SK-N-SH (cell line): ENCODE measurements at regions not wholly inside any gene's neighbourhood (a gene's known extent, or its start where the extent isn't known, plus 50 kb on each side); places are given as distances from the start of the nearest gene placed in this dataset.

Experiments used
- CTCF ChIA-PET: fragments of 300-600, 350-600 bp; formaldehyde crosslinking; extraction: SDS; loops from one replicate; lab custom pipeline; 2021; lab: Yijun Ruan, JAX
- POLR2A ChIA-PET: fragments of 350-600 bp; sonication (Branson Sonifier 250); formaldehyde crosslinking; extraction: SDS; loops from one replicate; lab custom pipeline; 2020; ENCODE audit warnings: antibody characterized with exemption, inconsistent platforms; lab: Yijun Ruan, JAX
- DNase-seq: peaks from one replicate; pipeline ENCODE4 v3.0.0; 2012
- H2AFZ ChIP-seq: fragments of 200-600 bp; sonication (generic); 2 replicates; pipeline ENCODE4 v1.8.1; 2016; ENCODE audit warnings: antibody characterized with exemption, mild to moderate bottlenecking, low read depth
- H3F3A ChIP-seq: fragments of 200-600 bp; sonication (generic); replicated peaks from 2 replicates; pipeline ENCODE3; 2016; ENCODE audit warnings: antibody characterized with exemption, mild to moderate bottlenecking; ENCODE audit not compliant: insufficient read depth
- H3K27ac ChIP-seq, 2 experiments: fragments of 200-500 bp in 1 of 2; fragments of 200-600 bp in 1 of 2; sonication (Bioruptor generic) in 1 of 2; sonication (generic), shearing (Covaris generic) in 1 of 2; 2 replicates each; pipeline versions ENCODE4 v1.5.1 to v1.6.1; 2014 to 2016; ENCODE audit warnings: low read depth in 2 of 2, inconsistent platforms in 1 of 2, low read length in 1 of 2, mild to moderate bottlenecking in 1 of 2, mixed read lengths in 1 of 2
- H3K27me3 ChIP-seq: fragments of 200-600 bp; sonication (generic), shearing (Covaris generic); 2 replicates; pipeline ENCODE4 v1.6.1; 2016; ENCODE audit warnings: mixed run types; ENCODE audit not compliant: insufficient read depth
- H3K36me3 ChIP-seq, 2 experiments: fragments of 200-500 bp in 1 of 2; fragments of 200-600 bp in 1 of 2; sonication (Bioruptor generic) in 1 of 2; sonication (generic) in 1 of 2; replicated peaks in 1 of 2; 2 replicates each; pipeline versions ENCODE3 to v1.5.1; 2014 to 2016; ENCODE audit warnings: low read length in 1 of 2, mild to moderate bottlenecking in 1 of 2; ENCODE audit not compliant: insufficient read depth in 2 of 2, control insufficient read depth in 1 of 2
- H3K4me1 ChIP-seq, 2 experiments: fragments of 200-500 bp in 1 of 2; fragments of 200-600 bp in 1 of 2; sonication (Bioruptor generic) in 1 of 2; sonication (generic), shearing (Covaris generic) in 1 of 2; 2 replicates each; pipeline versions ENCODE4 v1.5.1 to v1.6.1; 2014 to 2016; ENCODE audit warnings: low read depth in 1 of 2, low read length in 1 of 2, mixed run types in 1 of 2; ENCODE audit not compliant: insufficient read depth in 2 of 2, control insufficient read depth in 1 of 2
- H3K4me2 ChIP-seq: fragments of 200-600 bp; sonication (generic), shearing (Covaris generic); 2 replicates; pipeline ENCODE4 v1.6.1; 2017; ENCODE audit warnings: mixed run types
- H3K4me3 ChIP-seq, 2 experiments: fragments of 200-500 bp in 1 of 2; fragments of 200-600 bp in 1 of 2; sonication (Bioruptor generic) in 1 of 2; sonication (generic), shearing (Covaris generic) in 1 of 2; 2 replicates each; pipeline versions ENCODE4 v1.5.1 to v1.8.1; 2014 to 2016; ENCODE audit warnings: low read depth in 2 of 2, inconsistent platforms in 1 of 2, low read length in 1 of 2, mild to moderate bottlenecking in 1 of 2, mixed read lengths in 1 of 2, moderate library complexity in 1 of 2
- H3K79me2 ChIP-seq: fragments of 200-600 bp; sonication (generic); 2 replicates; pipeline ENCODE4 v1.8.1; 2017; ENCODE audit warnings: mild to moderate bottlenecking; ENCODE audit not compliant: insufficient read depth
- H3K9ac ChIP-seq: fragments of 200-600 bp; sonication (generic); 2 replicates; pipeline ENCODE4 v1.6.1; 2017; ENCODE audit warnings: mixed run types
- H3K9me2 ChIP-seq: fragments of 200-600 bp; sonication (generic); 2 replicates; pipeline ENCODE4 v1.6.1; 2017; ENCODE audit warnings: mixed run types
- H3K9me3 ChIP-seq: fragments of 200-600 bp; sonication (generic); 2 replicates; pipeline ENCODE4 v1.6.1; 2017; ENCODE audit warnings: mixed run types, mild to moderate bottlenecking, moderate library complexity
- H4K20me1 ChIP-seq: fragments of 200-600 bp; sonication (generic); 2 replicates; pipeline ENCODE4 v1.6.1; 2017; ENCODE audit warnings: mild to moderate bottlenecking, mixed run types; ENCODE audit not compliant: insufficient read depth
- CHD2 ChIP-seq: fragments of 150-350 bp; IDR thresholded peaks from 2 replicates; pipeline ENCODE4 v1.6.1; 2018; ENCODE audit warnings: low read length; ENCODE audit not compliant: partially characterized antibody
- CTCF ChIP-seq: fragments of 200-600 bp; sonication (generic); IDR thresholded peaks from 2 replicates; pipeline ENCODE4 v1.6.1; 2017; ENCODE audit warnings: antibody characterized with exemption, mild to moderate bottlenecking, moderate library complexity
- ELF1 ChIP-seq: IDR thresholded peaks from 2 replicates; pipeline ENCODE4 v1.4.0; 2012
- EP300 ChIP-seq, 2 experiments: IDR thresholded peaks; 2 replicates each; pipeline versions ENCODE4 v1.4.0 to v1.6.1; 2012; ENCODE audit warnings: borderline replicate concordance in 1 of 2, low read depth in 1 of 2, low read length in 1 of 2
- EZH2phosphoT487 ChIP-seq: fragments of 200-600 bp; sonication (generic); IDR thresholded peaks from 2 replicates; pipeline ENCODE4 v1.6.1; 2017; ENCODE audit warnings: low read depth, mixed run types, mild to moderate bottlenecking, antibody characterized with exemption, moderate library complexity, borderline replicate concordance
- FOSL2 ChIP-seq: IDR thresholded peaks from 2 replicates; pipeline ENCODE4 v1.4.0; 2012; ENCODE audit warnings: low read depth, mild to moderate bottlenecking, moderate library complexity, borderline replicate concordance
- FOXJ3 ChIP-seq: sonication (generic); formaldehyde crosslinking; IDR thresholded peaks from 2 replicates; pipeline ENCODE4 v1.5.1; 2020; ENCODE audit warnings: mild to moderate bottlenecking, missing genetic modification reagents
- JUND ChIP-seq: IDR thresholded peaks from 2 replicates; pipeline ENCODE4 v1.4.0; 2012
- MXI1 ChIP-seq: IDR thresholded peaks from 2 replicates; pipeline ENCODE4 v1.6.1; 2012; ENCODE audit warnings: mild to moderate bottlenecking, low read depth, low read length, improper control_type of control experiment
- NFIC ChIP-seq: IDR thresholded peaks from 2 replicates; pipeline ENCODE4 v1.4.0; 2012; ENCODE audit warnings: borderline replicate concordance
- NRF1 ChIP-seq: IDR thresholded peaks from 2 replicates; pipeline ENCODE4 v1.6.1; 2012; ENCODE audit warnings: low read depth, mild to moderate bottlenecking, low read length
- RXRA ChIP-seq: IDR thresholded peaks from 2 replicates; pipeline ENCODE4 v1.4.0; 2012; ENCODE audit warnings: low read depth, mild to moderate bottlenecking, borderline replicate concordance
- SMC3 ChIP-seq: IDR thresholded peaks from 2 replicates; pipeline ENCODE4 v1.6.1; 2012; ENCODE audit warnings: low read depth, low read length, improper control_type of control experiment
- TAF1 ChIP-seq: IDR thresholded peaks from 2 replicates; pipeline ENCODE4 v1.6.1; 2012; ENCODE audit warnings: low read depth, mild to moderate bottlenecking, low read length, moderate library complexity, borderline replicate concordance
- TCF12 ChIP-seq: IDR thresholded peaks from 2 replicates; pipeline ENCODE4 v1.4.0; 2012
- TEAD4 ChIP-seq: IDR thresholded peaks from 2 replicates; pipeline ENCODE4 v1.4.0; 2012; ENCODE audit warnings: mild to moderate bottlenecking, borderline replicate concordance; ENCODE audit not compliant: insufficient read depth
- WGBS: methylation state at CpG from one replicate; pipeline ENCODE4 v1.1.6; 2017; ENCODE audit warnings: low lambda C conversion rate; 5-methylcytosine and 5-hydroxymethylcytosine counted together
- TF ChIP-seq, protein P1 (sequence below): IDR thresholded peaks from 2 replicates; pipeline ENCODE4; 2012
- TF ChIP-seq, protein P2 (sequence below): IDR thresholded peaks from 2 replicates; pipeline ENCODE4 v1.4.0; 2012; ENCODE audit warnings: low read depth, borderline replicate concordance

GRCh38 chr20:17860301-17861197 lies 108.0 kb downstream of the SNX5 start:
- TF ChIP-seq FOSL2 (no peak), MXI1 (no peak), CTCF (no peak), CHD2 (no peak), FOXJ3 (CRISPR knock-in tag) (no peak), TEAD4 (no peak), NFIC (no peak), NRF1 (no peak)
- no peak overlapping the region for H3K4me3 ChIP-seq
- no peaks in the 10 kb centered on the region for H3F3A ChIP-seq
- ChIA-PET POLR2A (no interaction called here), CTCF (interaction anchor here (0.9 to 1.1 kb wide), 3 partner anchors 15 to 180 kb away, joined by 3 to 7 read pairs (median 4); no protein-coding TSS in a partner anchor)
- H3K4me1 ChIP-seq, result peaks cover 0 to 3% of the 10 kb centered on the region in 2 experiments; a peak in 1 of 4 replicates
- 68% methylated on average over 13 of the region's 15 CpGs for WGBS
- no peak overlapping the region for H3K4me2 ChIP-seq
- H4K20me1 ChIP-seq, result no peaks in the 10 kb centered on the region
- H3K36me3 ChIP-seq, result no peaks in the 10 kb centered on the region
- H3K27me3 ChIP-seq, result peaks cover 27% of the 10 kb centered on the region; the same call in 1 of the 2 replicates
- H3K9me2 ChIP-seq, result no peaks in the 10 kb centered on the region
- H3K79me2 ChIP-seq, result no peaks in the 10 kb centered on the region
- no peak for DNase-seq
- H2AFZ ChIP-seq, result no peak overlapping the region
- no peaks in the 10 kb centered on the region for H3K9me3 ChIP-seq
- H3K9ac ChIP-seq, result no peak overlapping the region
- H3K27ac ChIP-seq, result no peak overlapping the region

- WGBS, result 68% methylated on average over 18 of the region's 22 CpGs
- H3K4me1 ChIP-seq, result peaks cover 0 to 3% of the 10 kb centered on the region in 2 experiments; a peak in 1 of 4 replicates
- DNase-seq, result no peak
- H3K9me3 ChIP-seq, result no peaks in the 10 kb centered on the region
- no peaks in the 10 kb centered on the region for H4K20me1 ChIP-seq
- H3K9me2 ChIP-seq, result no peaks in the 10 kb centered on the region
- H3K27me3 ChIP-seq, result peaks cover 27% of the 10 kb centered on the region; the same call in 1 of the 2 replicates
- CTCF ChIA-PET, result interaction anchor here (1.0 to 1.1 kb wide), 2 partner anchors 16 to 179 kb away, joined by 4 to 7 read pairs; no protein-coding TSS in a partner anchor
- no peak overlapping the region for H3K4me2 ChIP-seq
- POLR2A ChIA-PET, result no interaction called here
- H3K27ac ChIP-seq, result no peak overlapping the region
- H3K79me2 ChIP-seq, result no peaks in the 10 kb centered on the region
- no peaks in the 10 kb centered on the region for H3F3A ChIP-seq
- TF ChIP-seq NRF1 (no peak), SMC3 (no peak), CHD2 (no peak), TEAD4 (no peak), RXRA (no peak), EZH2phosphoT487 (no peak), TCF12 (no peak), ELF1 (no peak), EP300 (IDR thresholded peaks at IDR 0.05; ENCODE audit: borderline replicate concordance in 1 of 2, low read depth in 1 of 2, low read length in 1 of 2) (no peak), TAF1 (no peak), JUND (no peak)
- TF ChIP-seq, protein P1, sequence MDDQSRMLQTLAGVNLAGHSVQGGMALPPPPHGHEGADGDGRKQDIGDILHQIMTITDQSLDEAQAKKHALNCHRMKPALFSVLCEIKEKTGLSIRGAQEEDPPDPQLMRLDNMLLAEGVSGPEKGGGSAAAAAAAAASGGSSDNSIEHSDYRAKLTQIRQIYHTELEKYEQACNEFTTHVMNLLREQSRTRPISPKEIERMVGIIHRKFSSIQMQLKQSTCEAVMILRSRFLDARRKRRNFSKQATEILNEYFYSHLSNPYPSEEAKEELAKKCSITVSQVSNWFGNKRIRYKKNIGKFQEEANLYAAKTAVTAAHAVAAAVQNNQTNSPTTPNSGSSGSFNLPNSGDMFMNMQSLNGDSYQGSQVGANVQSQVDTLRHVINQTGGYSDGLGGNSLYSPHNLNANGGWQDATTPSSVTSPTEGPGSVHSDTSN, result no peak
- TF ChIP-seq, protein P2, sequence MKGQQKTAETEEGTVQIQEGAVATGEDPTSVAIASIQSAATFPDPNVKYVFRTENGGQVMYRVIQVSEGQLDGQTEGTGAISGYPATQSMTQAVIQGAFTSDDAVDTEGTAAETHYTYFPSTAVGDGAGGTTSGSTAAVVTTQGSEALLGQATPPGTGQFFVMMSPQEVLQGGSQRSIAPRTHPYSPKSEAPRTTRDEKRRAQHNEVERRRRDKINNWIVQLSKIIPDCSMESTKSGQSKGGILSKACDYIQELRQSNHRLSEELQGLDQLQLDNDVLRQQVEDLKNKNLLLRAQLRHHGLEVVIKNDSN, result no peak
- no peak overlapping the region for H3K4me3 ChIP-seq
- no peak overlapping the region for H2AFZ ChIP-seq
- no peaks in the 10 kb centered on the region for H3K36me3 ChIP-seq
- H3K9ac ChIP-seq, result no peak overlapping the region
Observed at GRCh38 chr20:17859616-17860232, 108.9 kb downstream of the SNX5 start.
